ENCODE measurements at regions not wholly inside any gene's neighbourhood (a gene's known extent, or its start where the extent isn't known, plus 50 kb on each side); places are given as distances from the start of the nearest gene placed in this dataset.
"Not testable (repeated sequence)": the region's sequence is repeated elsewhere in the genome, so short reads cannot be mapped to it uniquely, and the experiment has no call there.

DNA sequence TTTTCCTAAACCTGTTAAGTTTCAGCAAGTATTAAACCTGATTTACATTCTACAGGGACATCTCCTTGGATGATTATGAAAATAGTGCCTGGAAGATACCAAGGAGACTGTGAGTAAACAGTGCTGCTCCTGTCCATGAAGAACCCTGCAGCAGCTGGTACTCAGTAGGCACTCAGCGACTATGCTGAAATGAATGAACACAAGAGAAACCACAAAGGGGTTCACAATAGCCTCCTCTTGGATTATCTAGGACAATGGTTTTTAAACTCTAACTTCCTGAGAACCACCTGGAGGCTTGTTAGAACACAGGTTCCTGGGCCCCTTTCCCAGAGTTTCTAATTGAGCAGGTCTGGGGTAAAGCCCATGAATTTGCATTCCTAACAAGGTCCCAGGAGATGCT, 488.4 kb upstream of the UBE2E2 start:
- no peak for DNase-seq

DNA sequence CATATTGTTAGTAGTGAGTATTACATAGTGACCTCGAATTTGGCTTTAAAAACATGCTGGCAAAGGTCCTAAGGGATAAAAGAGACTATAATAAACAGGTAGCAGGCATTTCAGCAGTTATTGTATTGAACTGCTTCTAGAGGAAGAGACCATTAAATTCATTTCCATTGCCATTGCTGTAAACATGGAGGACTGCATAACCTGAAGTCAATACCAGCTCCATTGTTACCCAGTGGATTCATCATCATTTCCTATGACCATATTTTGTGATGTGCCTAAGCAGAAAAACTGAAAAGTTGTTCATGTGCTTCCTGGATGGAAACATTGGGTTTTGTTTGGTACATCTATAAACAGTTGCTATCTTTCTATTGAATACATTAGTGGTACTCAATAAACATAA, 482.5 kb upstream of the UBE2E2 start:
- DNase-seq = no peak

DNA sequence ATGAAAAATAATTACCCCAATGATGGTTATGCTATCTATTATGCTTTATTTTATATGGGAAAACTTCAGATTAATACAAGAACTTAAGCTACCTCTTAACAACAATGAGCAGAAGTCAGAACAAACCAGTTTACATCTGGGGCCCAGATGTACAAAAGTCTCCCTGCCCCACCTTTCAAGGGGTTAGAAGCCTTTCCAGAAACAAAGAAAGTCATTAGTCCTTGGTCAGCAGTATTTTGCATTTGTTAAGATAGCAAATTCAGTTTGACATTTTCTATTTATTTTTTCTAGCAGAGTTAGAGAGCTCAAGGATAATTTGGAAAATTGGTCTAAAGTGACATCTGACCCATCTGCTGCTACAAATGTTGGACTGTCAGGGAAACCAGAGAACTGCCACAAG, 478.7 kb upstream of the UBE2E2 start:
- DNase-seq = no peak

DNA sequence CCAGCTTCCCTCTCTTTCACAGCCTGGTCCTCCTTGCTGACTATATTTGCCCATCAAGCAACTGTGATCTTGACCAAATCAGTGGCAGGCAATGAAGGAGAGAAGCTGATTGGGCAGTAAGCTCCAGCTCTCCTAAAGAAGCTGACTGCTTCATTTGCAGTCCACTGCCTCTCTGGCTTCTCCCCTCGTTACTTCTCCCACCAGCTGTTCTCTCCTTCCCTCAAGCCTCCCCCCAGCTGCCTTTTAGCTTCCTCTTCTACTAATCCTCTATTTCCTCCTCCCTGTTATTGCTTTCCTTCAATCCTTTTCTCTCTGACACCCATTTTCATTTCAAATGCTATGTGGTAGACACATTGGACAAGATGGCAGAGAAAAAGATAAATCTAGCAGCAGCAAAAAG, 474.7 kb upstream of the UBE2E2 start:
- DNase-seq = no peak

DNA sequence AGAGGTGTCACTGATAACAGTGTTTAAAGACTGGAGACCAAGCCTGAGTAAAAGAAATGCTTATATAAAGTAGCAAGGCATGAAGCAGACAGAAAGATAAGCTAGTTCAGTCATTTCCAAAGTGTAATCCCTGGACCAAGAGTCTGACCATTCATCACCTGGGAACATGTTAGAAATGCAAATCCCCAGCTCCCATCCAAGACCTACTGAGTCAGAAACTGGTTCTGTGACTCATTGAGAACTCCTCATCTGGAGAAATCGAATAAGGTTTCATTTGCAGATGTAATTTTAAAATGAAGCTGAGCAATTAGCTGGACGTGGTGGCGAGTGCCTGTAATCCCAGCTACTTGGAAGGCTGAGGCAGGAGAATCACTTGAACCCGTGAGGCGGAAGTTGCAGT, 473.9 kb upstream of the UBE2E2 start:
- no peak for DNase-seq

DNA sequence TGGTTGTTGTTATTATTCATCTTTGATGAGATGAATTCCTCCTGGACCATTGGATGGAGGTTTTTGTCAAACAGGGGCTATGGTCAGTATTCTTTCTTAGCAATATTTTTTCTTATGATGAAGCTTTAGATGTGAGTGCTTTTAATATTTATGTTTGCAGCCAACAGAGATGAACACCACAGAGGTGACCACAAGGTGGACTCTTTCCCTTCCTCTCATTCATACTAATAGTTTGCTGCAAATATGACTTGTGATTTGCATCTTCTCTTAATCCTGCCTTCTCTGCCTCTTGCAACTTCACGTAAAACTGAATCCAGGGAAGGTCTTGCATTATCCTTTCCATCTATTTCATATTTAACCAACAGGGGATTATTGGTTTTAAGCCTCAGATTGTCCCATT, 473.1 kb upstream of the UBE2E2 start:
- DNase-seq = no peak

DNA sequence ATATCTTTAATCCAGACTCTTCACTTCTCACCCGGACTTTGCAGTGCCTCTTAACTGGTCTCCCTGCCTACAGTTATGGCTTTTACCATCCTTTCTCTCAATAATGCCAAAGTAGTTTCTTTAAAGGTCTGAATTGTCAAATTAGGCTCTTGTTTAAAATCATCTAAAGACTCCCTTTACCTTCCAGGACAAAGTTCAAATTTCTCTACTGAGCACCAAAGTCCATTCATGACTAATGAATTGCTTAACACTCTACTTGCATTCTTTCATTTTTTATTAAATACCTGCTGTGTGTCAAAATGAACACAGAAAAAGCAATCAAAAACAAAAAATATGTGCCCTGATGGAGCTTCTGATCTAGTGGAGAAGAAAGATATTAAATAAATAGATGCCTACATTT, 472.4 kb upstream of the UBE2E2 start:
- DNase-seq = no peak

DNA sequence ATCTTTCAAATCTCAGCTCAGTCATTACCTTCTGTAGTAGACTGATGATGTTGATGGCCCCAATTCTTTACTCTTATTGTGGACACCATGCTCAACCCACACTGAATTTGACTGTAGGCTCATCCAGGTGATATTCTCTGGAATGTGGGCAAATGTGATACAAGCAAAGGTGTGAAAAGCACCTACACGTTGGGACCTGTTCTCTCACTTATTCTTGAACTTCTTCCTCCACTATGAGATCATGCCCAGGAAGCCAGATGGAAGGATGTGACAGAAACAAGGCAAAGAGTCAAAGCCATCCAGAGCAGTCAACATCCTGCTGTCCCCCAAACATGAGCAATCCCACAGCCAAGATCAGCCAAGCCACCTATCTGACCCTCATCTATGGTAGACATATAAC, 471.2 kb upstream of the UBE2E2 start:
- DNase-seq = no peak

DNA sequence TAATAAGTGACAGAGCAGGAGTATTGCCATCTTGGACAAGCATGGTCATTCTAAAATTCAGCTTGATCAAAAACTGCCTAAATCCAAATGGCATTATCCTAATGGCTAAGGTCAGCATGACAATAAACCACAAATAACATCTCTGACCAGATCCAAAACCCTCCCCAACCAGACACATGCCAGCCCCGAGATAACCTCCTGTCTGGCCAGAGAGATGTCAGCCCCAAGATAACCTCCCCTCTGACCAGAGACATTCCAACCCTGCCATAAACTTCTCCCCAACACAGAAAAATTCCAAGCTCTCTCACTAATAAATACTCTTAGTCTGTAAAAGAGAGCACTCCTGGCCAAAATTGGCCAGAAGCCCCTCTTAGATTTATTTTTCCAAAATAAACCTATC, 470.5 kb upstream of the UBE2E2 start:
- no peak for DNase-seq

DNA sequence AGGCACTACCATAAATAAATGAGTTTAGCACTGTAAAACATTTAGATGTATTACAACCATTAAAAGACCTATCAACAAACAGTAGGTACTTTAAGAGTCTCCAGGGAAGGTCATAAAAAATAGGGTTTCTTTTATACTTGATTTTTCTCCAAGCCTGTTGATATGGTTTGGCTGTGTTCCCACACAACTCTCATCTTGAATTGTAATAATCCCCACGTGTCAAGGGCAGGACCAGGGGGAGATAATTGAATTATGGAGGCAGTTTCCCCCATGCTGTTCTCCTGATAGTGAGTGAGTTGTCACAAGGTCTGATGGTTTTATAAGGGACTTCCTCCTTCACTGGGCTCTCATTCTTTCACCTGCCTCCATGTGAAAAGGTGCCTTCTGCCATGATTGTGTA, 468.9 kb upstream of the UBE2E2 start:
- no peak for DNase-seq

DNA sequence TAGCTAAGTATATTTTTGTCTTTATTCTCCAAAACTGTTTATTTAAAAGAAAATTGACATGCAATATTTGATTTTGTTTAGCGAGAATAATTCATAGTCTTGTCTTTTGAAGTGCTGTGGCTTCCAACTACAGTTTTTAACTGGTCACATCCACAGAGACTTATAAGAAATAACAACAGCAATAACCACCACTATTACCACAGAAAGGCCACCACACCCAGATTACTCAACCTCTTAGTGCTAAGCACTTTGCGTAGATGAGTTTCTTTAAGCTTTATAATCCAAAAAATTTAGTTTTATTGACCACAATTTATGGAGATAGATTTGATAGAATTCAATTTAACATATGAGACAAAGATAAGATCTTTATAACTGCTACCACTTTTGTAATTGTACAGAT, 468.4 kb upstream of the UBE2E2 start:
- DNase-seq = no peak

DNA sequence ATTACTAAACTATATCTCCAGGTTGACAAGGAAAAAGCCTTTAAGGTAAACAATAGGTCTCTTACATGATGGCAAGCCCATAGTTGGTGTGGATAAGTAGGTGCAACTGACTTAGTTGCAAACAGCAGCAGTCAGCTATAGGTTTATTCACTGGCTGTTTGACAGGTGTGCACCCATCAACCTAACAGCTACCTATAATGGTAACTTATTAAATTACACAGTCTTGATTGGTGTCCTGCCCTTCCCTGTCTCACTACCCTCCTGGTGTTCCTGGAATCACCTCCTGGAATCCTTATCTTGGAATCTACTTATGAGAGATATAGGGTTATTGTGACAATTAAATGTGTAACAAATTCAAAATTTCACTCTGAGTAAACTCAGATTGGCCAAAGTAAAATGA, 467.8 kb upstream of the UBE2E2 start:
- DNase-seq = no peak

DNA sequence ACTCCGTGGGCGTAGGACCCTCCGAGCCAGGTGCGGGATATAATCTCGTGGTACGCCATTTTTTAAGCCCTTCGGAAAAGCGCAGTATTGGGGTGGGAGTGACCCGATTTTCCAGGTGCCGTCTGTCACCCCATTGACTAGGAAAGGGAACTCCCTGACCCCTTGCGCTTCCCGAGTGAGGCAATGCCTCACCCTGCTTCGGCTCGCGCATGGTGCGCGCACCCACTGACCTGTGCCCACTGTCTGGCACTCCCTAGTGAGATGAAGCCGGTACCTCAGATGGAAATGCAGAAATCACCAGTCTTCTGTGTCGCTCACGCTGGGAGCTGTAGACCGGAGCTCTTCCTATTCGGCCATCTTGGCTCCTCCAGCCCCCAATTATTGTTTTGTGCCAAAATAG, 459.7 kb upstream of the UBE2E2 start:
- not testable (repeated sequence) for DNase-seq

DNA sequence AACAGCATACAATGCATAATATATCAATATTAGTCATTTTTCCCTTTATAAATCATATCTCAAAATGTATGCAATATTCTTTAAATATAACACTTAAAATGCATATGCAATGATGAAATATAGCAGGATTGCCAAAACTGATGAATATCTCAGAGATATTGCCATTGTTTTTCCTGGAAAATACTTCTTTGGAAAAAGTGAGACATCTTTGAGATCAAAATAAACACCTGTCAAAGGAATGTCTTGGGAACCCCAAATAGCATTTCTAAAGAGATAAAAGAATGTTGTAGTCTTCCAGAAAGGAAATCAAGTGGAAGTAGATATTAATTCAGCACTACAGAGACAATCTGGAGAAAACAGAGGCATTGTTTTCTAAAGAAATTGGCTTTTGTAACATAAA, 457.8 kb upstream of the UBE2E2 start:
- no peak for DNase-seq

DNA sequence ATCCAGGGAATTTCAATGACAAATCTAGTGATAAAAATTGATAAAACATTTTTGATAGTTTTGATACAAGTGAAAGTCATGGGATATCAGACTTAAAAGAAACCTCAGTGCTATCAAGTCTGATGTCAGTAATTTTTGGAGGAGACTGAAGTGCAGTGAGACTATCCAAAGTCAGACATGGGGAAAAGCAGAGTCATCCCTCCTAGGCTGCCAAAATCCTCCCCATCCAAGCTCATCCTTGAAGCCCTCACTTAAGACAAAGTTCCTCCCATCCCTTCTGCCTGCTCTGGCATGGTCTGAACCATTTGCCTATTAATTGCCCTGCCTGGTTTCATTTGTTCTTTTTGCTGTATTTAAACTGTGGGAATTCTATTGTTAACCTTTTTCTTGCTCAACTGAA, 456.9 kb upstream of the UBE2E2 start:
- no peak for DNase-seq

DNA sequence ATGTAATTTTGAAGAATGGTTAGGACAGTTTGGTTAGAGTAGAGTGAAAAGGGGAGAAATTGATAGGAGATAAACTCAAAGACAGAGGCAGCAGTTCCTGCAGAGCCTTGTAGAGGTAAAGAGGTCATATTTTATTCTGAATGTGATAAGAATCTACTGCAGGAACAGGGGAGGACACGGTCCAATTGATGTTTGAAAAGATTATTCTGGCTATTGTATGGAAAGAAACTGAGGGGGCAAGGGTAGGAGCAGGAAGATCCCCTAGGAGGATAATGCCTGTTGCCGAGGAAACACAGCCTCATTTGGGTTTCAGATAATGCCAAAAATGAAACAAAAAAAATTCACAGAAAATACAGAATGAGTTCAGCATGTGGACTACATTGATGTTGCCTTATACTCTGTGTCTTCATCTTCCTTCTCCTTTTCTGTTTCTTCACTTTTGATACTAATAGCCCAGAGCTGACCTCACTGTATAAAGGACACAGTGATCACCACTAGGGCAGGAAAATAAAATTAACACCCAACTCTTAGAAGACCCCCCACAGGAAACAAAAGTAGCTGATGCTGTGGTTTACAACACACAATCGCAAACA, 454.6 kb upstream of the UBE2E2 start:
- no peak for DNase-seq

DNA sequence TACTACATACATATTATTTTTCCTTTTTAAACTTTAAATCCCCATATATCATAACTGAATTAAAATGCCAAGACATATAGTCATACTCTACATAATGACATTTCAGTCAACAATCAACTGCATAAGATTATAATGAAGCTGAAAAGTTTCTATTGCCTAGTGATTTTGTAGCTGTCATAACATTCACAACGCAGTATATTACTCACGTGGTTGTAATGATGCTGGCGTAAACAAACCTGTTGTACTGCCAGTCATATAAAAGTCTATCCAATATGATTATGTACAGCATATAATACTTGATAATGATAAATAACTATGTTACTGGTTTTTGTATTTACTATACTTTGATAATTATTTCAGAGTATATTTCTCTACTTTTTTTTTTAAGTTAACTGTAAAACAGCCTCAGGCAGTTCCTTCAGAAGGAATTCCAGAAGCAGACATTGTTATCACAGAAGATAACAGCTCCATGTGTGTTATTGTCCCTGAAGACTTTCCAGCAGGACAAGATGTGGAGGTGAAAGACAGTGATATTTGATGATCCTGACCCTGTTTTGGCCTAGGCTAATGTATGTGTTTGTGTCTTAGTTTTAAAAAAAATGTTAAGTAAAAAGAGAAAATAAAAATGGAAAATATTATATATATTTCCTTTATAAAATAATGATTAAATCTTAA, 443.4 kb upstream of the UBE2E2 start:
- DNase-seq = no peak

DNA sequence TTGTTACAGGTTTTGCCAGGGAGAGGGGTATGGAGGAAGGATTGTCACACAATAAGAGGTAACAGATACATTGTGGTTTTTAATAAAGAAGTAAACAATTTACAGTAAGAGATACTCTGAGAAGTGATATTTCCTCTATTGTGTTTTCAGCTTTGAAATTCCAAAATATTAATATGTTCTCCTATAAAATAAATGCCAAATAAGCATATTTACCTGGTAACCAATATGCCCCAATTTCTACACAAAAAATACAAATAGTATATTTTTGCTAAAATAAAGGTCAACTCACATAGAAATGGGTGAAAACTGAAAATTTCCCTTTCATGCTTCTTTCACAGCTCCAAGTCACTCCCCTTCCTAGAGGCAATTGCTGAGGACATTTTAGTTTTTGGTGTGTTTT, 437.4 kb upstream of the UBE2E2 start:
- DNase-seq = no peak

DNA sequence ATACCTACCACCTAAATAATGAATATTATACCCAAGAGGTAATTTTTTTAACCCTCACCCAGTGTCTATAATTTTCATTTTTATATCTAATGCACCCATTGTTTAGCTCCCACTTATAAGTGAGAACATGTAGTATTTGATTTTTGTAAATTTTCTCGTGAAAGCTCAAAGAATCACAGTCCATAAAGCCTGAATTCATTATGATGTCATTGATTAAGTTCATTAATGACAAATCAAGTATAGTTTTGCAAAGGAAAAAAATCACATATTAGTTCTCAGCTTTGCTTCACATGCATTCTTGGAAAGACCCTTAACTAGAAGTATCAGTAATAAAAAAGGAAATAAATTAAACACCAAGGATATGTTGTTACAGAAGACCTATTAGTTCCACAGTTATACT, 425.3 kb upstream of the UBE2E2 start:
- no peak for DNase-seq

DNA sequence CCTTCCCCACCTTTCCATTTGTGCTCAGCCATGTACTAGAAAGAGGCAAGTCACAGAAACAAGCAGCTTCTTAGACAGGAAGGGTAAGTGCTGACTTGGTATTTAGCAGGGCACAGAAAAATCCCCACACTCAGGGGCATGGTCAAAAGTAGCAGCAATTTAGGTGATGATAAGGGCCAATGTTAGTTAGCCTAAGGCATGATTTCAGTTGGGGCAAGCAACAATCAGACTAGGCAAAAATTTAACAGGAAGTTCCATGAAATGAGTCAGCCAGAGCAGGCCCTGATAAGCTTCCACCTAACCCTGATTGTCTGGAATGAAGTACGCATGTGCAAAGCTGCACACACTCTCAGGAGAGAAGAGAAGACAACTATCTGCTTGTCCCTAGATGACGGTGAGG, 423.4 kb upstream of the UBE2E2 start:
- no peak for DNase-seq

DNA sequence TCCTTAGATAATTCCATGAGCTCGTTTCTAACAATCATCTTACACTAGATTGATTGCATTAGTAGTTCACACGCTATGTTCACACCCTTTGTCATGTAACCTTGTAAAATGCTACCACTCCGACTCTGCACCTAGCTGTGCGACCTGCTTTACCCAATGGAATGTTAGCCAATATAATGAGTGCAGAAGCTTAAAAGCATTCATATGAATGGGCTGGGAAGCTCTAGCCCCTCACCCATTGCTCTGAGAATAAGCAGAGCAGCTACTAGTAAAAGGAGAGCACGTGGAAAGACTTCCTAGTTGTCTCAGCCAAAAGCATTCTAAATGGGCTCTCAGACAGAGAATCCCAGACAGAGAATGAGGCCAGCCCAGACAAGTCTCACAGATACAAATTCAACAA, 410.6 kb upstream of the UBE2E2 start:
- no peak for DNase-seq

DNA sequence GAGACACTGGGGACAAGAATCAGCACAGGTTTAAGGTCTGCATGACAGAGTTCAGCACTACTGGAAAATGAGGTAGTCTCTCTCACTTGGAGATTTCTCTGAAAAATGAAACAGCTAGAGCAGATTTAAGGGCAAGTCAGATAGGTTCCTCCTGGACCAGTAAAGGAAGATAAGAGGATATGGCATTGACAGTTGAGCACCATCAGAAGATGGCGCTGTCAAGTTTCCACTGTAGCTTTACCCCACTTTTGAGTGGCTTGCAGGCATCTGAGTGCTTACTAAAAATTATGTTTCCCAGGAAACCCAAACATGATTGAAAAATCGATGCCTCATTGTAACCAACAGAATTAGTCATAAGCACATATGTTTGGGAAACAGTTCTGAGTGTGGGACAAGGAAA, 407.2 kb upstream of the UBE2E2 start:
- no peak for DNase-seq

DNA sequence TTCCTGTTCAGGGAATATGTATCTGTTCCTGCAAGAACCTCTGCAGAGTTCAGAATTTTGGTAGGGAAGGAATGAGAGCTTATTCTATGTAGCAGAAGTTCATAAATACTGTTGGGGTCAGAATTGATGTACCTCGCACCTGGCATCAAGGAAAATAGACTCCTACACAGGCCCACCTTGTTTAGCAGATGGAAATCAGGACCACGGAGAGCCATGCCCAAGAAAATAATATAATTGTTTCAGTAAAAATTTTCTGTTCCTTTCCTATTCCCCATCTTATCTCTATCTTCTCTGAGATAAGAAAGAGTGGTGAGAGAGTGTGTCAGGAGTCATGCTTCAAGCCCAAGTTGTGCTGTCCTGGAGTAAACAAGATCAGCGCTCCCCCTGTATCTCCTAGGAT, 404.7 kb upstream of the UBE2E2 start:
- DNase-seq = no peak

DNA sequence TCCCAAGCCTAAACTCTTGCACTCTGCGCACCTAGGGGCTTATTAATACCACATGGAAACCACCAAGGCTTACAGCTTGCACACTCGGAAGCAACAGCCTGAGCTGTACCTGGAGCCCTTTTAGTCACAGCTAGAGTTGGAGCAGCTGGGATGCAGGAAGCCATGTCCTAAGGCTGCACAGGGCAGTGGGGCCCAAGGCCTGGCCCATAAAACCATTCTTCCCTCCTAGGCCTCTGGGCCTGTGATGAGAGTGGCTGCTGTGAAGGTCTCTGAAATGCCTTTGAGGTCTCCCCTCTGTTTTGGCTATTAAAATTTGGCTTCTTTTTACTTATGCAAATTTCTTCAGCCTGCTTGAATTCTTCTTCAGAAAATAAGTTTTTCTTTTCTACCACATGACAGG, 383.9 kb upstream of the UBE2E2 start:
- no peak for DNase-seq

DNA sequence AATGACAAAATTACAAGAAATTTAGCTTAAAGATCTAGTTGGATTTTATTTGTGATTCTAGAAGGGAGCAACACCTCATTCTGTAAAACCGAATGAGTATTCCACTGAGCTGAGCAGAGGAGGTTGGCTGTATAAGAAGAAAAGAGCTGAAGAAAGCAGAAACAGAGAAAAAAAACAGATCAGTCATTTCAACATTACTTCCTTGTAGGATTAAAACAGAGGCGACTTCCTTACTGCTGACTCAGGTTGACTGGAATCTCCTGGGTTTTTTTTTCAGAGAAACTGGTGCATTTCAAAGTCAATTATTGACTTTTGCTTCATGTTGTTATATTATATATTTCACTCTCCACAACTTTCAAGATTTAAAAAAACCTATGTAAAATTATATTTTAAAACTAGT, 368.1 kb upstream of the UBE2E2 start:
- DNase-seq = no peak

DNA sequence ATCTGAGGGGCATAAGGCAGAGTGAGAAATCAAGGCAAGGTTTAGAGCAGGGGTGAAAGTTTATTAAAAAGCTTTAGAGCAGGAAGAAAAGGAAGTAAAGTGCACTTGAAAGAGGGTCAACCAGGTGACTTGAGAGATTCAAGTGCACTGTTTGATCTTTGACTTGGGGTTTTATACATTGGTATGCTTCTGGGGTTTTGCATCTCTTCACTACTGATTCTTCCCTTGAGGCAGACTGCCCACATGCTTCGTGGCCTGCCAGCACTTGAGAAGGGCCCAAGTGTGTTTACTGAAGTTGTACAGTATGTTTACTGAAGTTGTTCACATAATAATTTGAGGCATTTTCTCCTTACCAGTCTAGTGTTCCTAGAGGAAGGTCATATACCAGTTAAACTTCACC, 367.0 kb upstream of the UBE2E2 start:
- DNase-seq = no peak
